GM21529 (cell line): ENCODE measurements at regions not wholly inside any gene's neighbourhood (a gene's known extent, or its start where the extent isn't known, plus 50 kb on each side); places are given as distances from the start of the nearest gene placed in this dataset.

Source experiments
- ATAC-seq: cut with Tn5 transposase; IDR thresholded peaks from one replicate; pipeline ENCODE4 v1.9.1; 2021; ENCODE audit not compliant: unreplicated experiment

DNA sequence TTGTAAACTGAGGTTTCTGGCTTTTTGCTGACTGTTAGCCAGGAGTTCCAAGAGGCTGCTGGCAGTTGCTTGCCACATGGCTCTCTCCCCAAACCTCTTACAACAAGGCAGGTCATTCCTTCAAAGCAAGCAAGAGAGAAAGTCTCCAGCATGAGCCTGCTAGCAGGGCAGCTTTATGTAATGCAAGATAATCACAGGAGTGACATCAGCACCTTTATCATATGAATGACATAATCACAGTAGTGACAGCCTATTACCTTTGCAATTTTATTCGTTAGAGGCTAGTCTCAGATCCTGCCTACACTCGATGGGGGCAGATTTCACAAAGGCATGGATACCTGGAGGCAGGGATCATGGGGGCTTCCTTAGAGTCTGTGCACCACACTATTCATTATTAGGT lies 79.5 kb upstream of the KCNJ16 start:
- ATAC-seq, result no peak

GRCh38 chr17:69997332-69997731 lies 77.7 kb upstream of the KCNJ16 start:
- no peak for ATAC-seq

GRCh38 chr17:69999253-69999652 lies 75.8 kb upstream of the KCNJ16 start:
- no peak for ATAC-seq

- ATAC-seq, result no peak
These were observed 68.9 kb upstream of the KCNJ16 start for GRCh38 chr17:70006159-70006558.

DNA sequence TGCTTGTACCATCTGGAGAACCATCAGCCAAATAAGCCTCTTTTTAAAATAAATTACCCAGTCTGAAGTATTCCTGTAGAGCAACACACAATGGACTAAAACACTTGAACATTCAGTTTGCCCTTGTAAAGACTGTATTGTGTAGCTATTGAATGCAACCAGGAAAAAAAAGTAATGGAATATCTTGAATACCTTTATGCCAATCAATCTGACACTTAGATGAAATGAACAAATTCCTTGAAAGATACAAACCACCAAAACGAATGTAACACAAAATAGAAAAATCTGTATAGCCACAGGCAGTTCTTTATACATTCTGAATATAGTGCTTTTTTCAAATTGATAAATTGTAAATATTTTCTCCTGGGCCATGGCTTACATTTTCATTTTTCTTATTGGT lies 63.3 kb upstream of the KCNJ16 start:
- ATAC-seq, result no peak

GRCh38 chr17:70013911-70014310 lies 61.1 kb upstream of the KCNJ16 start:
- ATAC-seq, result no peak

DNA sequence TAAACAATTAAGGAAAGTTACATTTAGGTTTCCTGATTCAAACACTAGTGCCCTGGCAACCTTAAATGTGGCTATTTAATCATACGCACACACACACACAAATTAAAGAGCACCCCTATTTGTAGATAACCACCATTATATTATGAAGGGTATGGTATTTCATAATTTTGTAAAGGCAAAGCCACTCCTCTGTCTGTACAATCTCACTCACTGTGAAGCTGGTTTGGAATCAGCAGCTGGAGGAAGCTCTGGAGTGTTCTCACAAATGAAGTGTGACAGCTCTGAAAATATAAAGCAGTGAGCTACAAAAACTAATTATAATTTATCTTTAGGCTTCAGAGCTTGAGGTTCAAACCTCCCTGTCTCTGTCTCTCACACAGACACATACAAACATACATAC lies 57.9 kb upstream of the KCNJ16 start:
- ATAC-seq, result no peak

GRCh38 chr17:70017941-70018340 lies 57.1 kb upstream of the KCNJ16 start:
- no peak for ATAC-seq

DNA sequence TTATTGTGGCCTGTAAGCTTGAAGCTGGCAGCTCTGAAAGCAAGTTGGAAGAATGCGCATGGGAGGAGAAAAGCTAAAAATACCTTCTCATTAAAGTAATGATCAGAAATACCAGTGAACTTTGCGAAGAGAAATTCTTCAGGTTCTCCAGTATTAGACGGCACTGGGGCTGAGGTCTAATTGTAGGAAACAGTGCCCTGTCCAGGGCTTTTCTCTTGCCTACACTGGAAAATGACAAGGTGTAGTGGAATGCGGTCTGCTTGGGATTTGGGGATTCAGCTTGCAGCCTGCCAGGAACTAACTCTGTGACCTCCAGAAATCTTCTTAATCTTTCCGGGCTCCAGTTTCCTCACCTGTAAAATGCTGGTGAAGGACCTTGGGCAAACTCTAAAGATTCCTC lies 53.3 kb upstream of the KCNJ16 start:
- no peak for ATAC-seq

DNA sequence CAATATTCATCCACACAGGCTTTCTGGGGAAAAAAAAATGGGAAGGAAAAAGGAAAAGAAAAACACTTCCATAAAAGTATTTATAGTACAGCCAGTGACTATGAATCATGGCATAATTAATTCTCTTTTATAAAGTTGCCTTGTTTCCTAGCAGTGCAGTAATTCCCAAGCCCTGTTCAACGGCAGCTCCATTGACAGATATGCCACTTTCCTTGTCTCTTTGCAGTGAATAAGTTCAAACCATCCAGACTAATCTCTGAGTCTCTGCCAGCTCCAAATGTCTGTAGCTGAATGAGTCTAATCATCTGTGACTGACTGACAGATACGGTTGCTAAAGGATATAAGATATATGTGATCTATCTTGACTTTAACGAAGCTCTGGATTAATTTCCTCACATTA lies 52.9 kb upstream of the KCNJ16 start:
- ATAC-seq, result no peak

DNA sequence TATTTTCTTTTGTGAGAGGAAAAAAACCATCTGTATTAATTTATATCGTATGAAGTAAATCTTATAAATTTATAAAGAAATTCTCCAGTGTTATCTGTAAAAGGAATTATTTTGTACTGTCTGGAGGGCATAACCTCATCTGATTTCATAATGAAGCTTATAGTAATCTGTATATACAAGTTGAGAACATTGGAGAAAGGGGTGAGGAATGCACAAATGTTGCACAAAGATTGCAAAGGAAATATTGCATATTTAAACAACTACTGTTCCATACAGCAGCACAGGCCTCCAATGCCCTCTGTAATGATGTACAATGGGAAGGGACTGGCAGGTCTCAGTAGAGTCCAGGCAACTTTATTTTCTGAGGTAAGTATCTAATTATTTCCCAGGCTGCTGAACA lies 50.8 kb upstream of the KCNJ16 start:
- ATAC-seq, result no peak
